ENCODE measurements at regions not wholly inside any gene's neighbourhood (a gene's known extent, or its start where the extent isn't known, plus 50 kb on each side); places are given as distances from the start of the nearest gene placed in this dataset.

GRCh38 chr15:47186075-47186474 lies 531.2 kb upstream of the SEMA6D start:
- TF ChIP-seq CTCF (IDR thresholded peaks at IDR 0.05) (no peak), EZH2 (IDR thresholded peaks at IDR 0.05; ENCODE audit: borderline replicate concordance, insufficient read depth, low read depth, low read length, poor library complexity, severe bottlenecking) (no peak)

Data from B cell (primary cell).